Mucosa of descending colon (tissue), 3 donors: ENCODE measurements at regions not wholly inside any gene's neighbourhood (a gene's known extent, or its start where the extent isn't known, plus 50 kb on each side); places are given as distances from the start of the nearest gene placed in this dataset.

Source experiments
- ATAC-seq: fragments of 200-7000 bp; cut with Tn5 transposase; one replicate; pipeline ENCODE4 v1.9.1; 2020; ENCODE audit warnings: mild to moderate bottlenecking, moderate library complexity
- DNase-seq, 3 donors: peaks; one replicate each; pipeline ENCODE4 v3.0.0-alpha.2; 2020
- H3K36me3 ChIP-seq: fragments of 200-600 bp; one replicate; pipeline ENCODE4 v1.8.0; 2021; ENCODE audit warnings: low read depth, mild to moderate bottlenecking
- H3K4me1 ChIP-seq: fragments of 200-600 bp; one replicate; pipeline ENCODE4 v1.8.0; 2021; ENCODE audit warnings: low read depth, mild to moderate bottlenecking
- H3K4me3 ChIP-seq: fragments of 200-600 bp; one replicate; pipeline ENCODE4 v1.8.0; 2021; ENCODE audit warnings: mild to moderate bottlenecking
- H3K9me3 ChIP-seq: fragments of 200-600 bp; one replicate; pipeline ENCODE4 v1.8.0; 2021; ENCODE audit warnings: mild to moderate bottlenecking
- CTCF ChIP-seq: fragments of 200-600 bp; IDR thresholded peaks from one replicate; pipeline ENCODE4 v1.8.0; 2022; ENCODE audit warnings: antibody characterized with exemption, mild to moderate bottlenecking
- intact Hi-C, 2 donors: fragments of 100-400 bp; cut with DNase I in 1 of 2; cut with micrococcal nuclease in 1 of 2; formaldehyde crosslinking; loops; one replicate each; pipeline versions ENCODE4 v1.11.0 to v1.11.1; 2022; cut with DNase I, micrococcal nuclease
- donor health status: DM: no; HTN: no; CAD: no; lungs with moderate emphysema.
- donor health status: DM: no; HTN: no; CAD: no.
- donor health status: DM: no; HTN: yes; CAD: no.

GRCh38 chrX:102029026-102029425, 96.5 kb upstream of the TCEAL2 start:
- ATAC-seq (no peak), DNase-seq (no peak)
- Histone ChIP-seq H3K36me3 (no peaks in the 10 kb centered on the region), H3K4me3 (no peak overlapping the region), H3K9me3 (peaks cover 3% of the 10 kb centered on the region), H3K4me1 (no peaks in the 10 kb centered on the region)
- intact Hi-C loops, result no loop called here
- TF ChIP-seq CTCF, result no peak

- intact Hi-C loops, result no loop called here
- Histone ChIP-seq H3K4me1 (no peaks in the 10 kb centered on the region), H3K9me3 (no peaks in the 10 kb centered on the region), H3K36me3 (no peaks in the 10 kb centered on the region), H3K4me3 (no peak overlapping the region)
- TF ChIP-seq CTCF, result no peak
- no peak for DNase-seq
- no peak for ATAC-seq
Observed at GRCh38 chrX:102018208-102018607, 86.4 kb upstream of the ZMAT1 start.

- Histone ChIP-seq H3K9me3 (no peaks in the 10 kb centered on the region), H3K4me1 (no peaks in the 10 kb centered on the region), H3K4me3 (no peak overlapping the region), H3K36me3 (no peaks in the 10 kb centered on the region)
- ATAC-seq, result no peak
- intact Hi-C loops, result no loop called here
- no peak for TF ChIP-seq CTCF
- DNase-seq, result no peak
Observed at GRCh38 chrX:102008901-102009300, 77.1 kb upstream of the ZMAT1 start.

GRCh38 chrX:101999644-102000539, 68.1 kb upstream of the ZMAT1 start:
- no peak for TF ChIP-seq CTCF
- no peaks in the 10 kb centered on the region for H3K9me3 ChIP-seq
- no peaks in the 10 kb centered on the region for H3K4me1 ChIP-seq
- no peaks in the 10 kb centered on the region for H3K36me3 ChIP-seq
- no peak overlapping the region for H3K4me3 ChIP-seq
- no peak for ATAC-seq
- peak in 1 of 3 donors; percentile 19 for DNase-seq
- intact Hi-C loops, result no loop called here

- no peak for DNase-seq
- intact Hi-C loops, result no loop called here
- ATAC-seq, result no peak
- H3K9me3 ChIP-seq, result no peaks in the 10 kb centered on the region
- no peaks in the 10 kb centered on the region for H3K4me1 ChIP-seq
- H3K4me3 ChIP-seq, result no peak overlapping the region
- no peak for TF ChIP-seq CTCF
- H3K36me3 ChIP-seq, result no peaks in the 10 kb centered on the region
Observed at GRCh38 chrX:101993335-101993734, 61.5 kb upstream of the ZMAT1 start.
